Fibroblast of villous mesenchyme (primary cell): ENCODE measurements at regions not wholly inside any gene's neighbourhood (a gene's known extent, or its start where the extent isn't known, plus 50 kb on each side); places are given as distances from the start of the nearest gene placed in this dataset.

Source experiments
- DNase-seq: peaks from one replicate; pipeline ENCODE4 v3.0.0-alpha.2; 2010; ENCODE audit warnings: low read depth
- H3K4me3 ChIP-seq: 2 replicates; pipeline ENCODE4 v1.5.1; 2011; ENCODE audit warnings: low read depth, mild to moderate bottlenecking, low read length
- TF ChIP-seq, protein P1 (sequence below): IDR thresholded peaks from 2 replicates; pipeline ENCODE4 v1.5.1; 2012; ENCODE audit warnings: low read depth, mild to moderate bottlenecking, low read length; ENCODE audit not compliant: insufficient read depth

DNA sequence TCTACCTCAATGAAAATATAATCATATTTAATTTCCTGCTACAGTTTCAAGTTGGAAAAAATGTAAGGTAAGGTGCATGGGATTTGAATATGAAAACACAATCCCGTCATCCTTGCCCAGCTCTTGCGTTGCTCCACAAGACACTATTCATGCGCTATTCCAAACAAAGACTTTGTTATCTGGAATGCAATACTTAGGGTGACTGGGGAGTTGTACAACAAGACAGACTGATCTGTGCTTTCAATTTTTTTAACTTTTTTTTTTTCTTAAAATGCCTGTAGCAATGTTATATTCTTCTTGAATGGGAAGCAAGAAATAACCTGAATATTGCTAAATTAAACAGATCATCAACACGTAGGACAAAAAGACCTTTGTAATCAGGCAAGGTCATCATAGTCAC is 1077.2 kb downstream of the TTLL7 start:
- TF ChIP-seq, protein P1, sequence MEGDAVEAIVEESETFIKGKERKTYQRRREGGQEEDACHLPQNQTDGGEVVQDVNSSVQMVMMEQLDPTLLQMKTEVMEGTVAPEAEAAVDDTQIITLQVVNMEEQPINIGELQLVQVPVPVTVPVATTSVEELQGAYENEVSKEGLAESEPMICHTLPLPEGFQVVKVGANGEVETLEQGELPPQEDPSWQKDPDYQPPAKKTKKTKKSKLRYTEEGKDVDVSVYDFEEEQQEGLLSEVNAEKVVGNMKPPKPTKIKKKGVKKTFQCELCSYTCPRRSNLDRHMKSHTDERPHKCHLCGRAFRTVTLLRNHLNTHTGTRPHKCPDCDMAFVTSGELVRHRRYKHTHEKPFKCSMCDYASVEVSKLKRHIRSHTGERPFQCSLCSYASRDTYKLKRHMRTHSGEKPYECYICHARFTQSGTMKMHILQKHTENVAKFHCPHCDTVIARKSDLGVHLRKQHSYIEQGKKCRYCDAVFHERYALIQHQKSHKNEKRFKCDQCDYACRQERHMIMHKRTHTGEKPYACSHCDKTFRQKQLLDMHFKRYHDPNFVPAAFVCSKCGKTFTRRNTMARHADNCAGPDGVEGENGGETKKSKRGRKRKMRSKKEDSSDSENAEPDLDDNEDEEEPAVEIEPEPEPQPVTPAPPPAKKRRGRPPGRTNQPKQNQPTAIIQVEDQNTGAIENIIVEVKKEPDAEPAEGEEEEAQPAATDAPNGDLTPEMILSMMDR: no peak
- H3K4me3 ChIP-seq: no peak overlapping the region
- no peak for DNase-seq

DNA sequence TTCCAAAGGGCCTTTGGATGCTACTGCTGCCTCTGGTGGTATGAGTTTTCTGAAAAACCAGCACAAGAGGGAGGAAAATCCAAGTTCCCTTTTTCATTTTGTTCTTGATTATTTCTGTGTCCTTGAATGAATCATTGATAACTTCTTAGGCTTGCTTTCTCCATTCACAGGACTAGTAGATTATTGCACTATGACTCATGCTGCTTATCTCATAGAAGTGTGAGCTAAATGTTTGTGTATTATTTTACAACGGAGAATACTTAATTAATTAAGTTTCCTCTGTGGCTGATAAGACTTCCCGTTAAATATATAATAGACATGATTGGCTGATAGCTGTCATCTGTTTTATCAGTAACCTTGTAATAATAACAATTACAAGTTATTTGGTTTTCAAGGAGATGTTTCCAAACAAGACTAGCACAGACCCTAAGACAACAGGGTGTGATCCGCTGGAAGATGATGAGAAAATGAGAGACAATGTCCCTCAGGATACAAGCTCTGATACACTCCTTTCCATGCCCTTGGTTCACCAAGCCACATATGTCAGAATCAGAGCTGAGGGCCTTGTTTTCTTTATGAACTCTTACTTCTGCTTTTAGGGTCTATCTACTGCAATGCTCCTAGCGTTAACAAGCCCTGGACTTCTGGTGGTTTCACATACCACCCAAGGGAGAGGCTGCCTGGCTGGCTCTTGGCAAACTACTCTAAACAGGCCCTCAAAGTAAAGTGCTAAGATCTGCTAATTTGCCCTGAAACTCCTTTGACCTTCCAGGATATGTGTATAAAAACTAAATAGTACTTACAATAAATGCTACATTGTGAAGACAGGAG is 1078.3 kb downstream of the TTLL7 start:
- no peak overlapping the region for H3K4me3 ChIP-seq
- TF ChIP-seq, protein P1: no peak
- DNase-seq: no peak

DNA sequence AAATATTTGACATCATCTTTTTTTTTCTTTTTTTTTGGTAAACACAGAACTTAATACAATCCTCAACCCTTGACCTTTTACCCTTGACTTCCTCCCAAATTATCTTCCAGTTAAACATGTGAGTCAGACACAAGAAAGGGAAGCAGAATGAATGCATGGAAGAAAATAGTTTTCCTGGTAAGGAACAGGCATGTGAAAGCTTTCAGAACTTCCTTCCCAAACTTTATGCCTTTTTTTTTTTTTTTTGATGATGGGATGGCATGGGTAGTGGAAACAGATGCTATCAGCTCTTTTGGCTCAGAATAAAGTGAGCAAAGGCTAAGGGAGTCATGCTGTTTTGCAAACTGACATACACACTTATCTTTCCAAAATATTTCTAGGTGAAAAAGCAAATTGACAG is 1079.1 kb downstream of the TTLL7 start:
- no peak overlapping the region for H3K4me3 ChIP-seq
- TF ChIP-seq, protein P1: no peak
- no peak for DNase-seq

DNA sequence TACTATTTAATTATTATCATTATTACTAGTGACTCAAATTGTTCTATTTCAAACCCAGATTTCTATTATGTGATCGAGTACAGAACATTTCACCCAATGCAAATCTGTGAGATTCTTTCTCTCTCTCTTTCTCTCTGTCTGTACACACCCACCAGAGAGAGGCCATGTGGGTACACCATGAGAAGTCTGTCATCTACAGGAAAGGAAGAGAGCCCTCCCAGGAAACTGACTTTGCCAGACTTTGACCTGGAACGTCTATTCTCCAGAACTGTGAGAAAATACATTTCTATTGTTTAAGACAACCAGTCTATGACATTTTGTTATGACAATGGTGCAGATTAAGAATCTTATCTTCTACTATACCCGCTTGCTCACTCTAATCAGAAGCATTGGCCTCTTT is 1091.6 kb downstream of the TTLL7 start:
- no peak for DNase-seq
- H3K4me3 ChIP-seq: no peak overlapping the region
- TF ChIP-seq, protein P1: no peak

DNA sequence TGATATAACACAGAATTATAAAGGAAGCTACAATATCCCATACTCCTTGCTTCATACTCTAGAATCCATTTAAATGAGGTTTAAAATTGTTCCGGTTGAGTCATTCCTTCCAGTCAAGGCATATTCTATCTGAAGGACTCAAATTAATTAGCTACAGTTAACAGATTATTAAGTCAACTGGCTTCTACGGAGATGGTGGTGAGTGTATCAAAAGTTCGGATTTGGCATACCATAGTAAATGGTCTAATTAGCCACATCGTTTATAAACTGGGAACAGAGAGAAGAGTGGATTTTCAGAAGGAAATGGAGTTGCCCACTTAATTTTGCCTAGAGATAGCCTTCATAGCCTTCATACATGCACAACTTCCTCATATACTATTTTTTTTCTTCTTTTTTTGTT is 1095.3 kb downstream of the TTLL7 start:
- no peak overlapping the region for H3K4me3 ChIP-seq
- TF ChIP-seq, protein P1: no peak
- DNase-seq: no peak

DNA sequence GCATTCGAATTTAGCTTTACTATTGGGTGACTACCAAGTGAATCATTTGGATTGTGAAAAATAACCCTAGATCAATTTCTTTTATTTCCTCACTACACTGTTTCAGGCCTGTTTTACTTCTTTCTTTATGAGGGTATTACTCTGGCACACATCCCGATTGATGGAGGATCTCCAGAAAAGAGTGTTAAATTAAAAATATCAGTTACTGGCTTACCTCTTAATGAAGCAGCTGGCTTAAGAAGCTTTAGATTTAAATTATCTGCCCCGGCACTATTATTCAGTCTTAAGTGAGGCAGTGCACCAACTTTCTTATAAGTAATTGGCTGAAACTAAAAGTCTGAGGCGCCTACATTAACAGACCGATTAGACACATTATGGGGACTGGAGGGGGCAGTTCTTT is 1097.4 kb downstream of the TTLL7 start:
- no peak for DNase-seq
- no peak overlapping the region for H3K4me3 ChIP-seq
- TF ChIP-seq, protein P1: no peak

DNA sequence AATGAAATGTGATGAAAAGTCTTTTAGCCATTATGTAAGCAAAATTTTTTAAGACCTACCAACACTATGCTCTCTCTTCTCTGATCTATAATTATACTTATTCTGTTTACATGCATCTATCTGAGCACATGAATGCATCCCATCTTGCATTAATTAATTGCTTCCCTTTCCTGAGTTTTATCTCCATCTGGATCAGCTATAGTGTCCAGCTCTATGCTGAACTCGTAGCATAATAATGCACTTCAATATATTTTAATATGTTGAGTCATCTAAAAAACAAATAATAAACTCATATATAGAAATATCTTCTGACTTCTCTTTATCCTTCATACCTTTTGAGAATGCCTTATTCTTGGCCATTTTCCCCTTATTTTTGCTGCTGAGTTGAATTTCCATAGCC is 1097.8 kb downstream of the TTLL7 start:
- TF ChIP-seq, protein P1: no peak
- no peak overlapping the region for H3K4me3 ChIP-seq
- no peak for DNase-seq
